Left forelimb (tissue), 1 donor: ENCODE measurements at regions not wholly inside any gene's neighbourhood (a gene's known extent, or its start where the extent isn't known, plus 50 kb on each side); places are given as distances from the start of the nearest gene placed in this dataset.

Experiments used
- DNase-seq: peaks from one replicate; pipeline ENCODE4 v3.0.0-alpha.2; 2018; ENCODE audit warnings: low spot score

- DNase-seq, result no peak
Measured at GRCh38 chr6:44531442-44532015, 144.0 kb downstream of the CDC5L start.

- no peak for DNase-seq
Measured at GRCh38 chr6:44533421-44533820, 145.9 kb downstream of the CDC5L start.

GRCh38 chr6:44534291-44534690 is 146.8 kb downstream of the CDC5L start:
- DNase-seq, result no peak

- peak; percentile 36 for DNase-seq
Measured at GRCh38 chr6:44535446-44535845, 147.9 kb downstream of the CDC5L start.

- DNase-seq, result no peak
Measured at GRCh38 chr6:44535967-44536366, 148.5 kb downstream of the CDC5L start.

GRCh38 chr6:44537306-44538049 is 150.0 kb downstream of the CDC5L start:
- DNase-seq, result no peak

- peak; percentile 41 for DNase-seq
Measured at GRCh38 chr6:44538131-44538806, 150.8 kb downstream of the CDC5L start.

GRCh38 chr6:44538807-44539201 is 151.3 kb downstream of the CDC5L start:
- peak; percentile 20 for DNase-seq

GRCh38 chr6:44539701-44540355 is 152.3 kb downstream of the CDC5L start:
- DNase-seq, result peak; percentile 18

- DNase-seq, result peak; percentile 18
Measured at GRCh38 chr6:44540881-44541280, 153.4 kb downstream of the CDC5L start.

- DNase-seq, result peak; percentile 47
Measured at GRCh38 chr6:44542401-44543116, 155.1 kb downstream of the CDC5L start.

- no peak for DNase-seq
Measured at GRCh38 chr6:44543664-44544063, 156.2 kb downstream of the CDC5L start.

GRCh38 chr6:44545224-44545623 is 157.7 kb downstream of the CDC5L start:
- no peak for DNase-seq

- no peak for DNase-seq
Measured at GRCh38 chr6:44548319-44548718, 160.8 kb downstream of the CDC5L start.

- no peak for DNase-seq
Measured at GRCh38 chr6:44549516-44549915, 162.0 kb downstream of the CDC5L start.

- DNase-seq, result no peak
Measured at GRCh38 chr6:44554194-44554593, 166.7 kb downstream of the CDC5L start.

- DNase-seq, result no peak
Measured at GRCh38 chr6:44554861-44555260, 167.4 kb downstream of the CDC5L start.

GRCh38 chr6:44556046-44556445 is 168.5 kb downstream of the CDC5L start:
- no peak for DNase-seq

GRCh38 chr6:44558024-44558831 is 170.7 kb downstream of the CDC5L start:
- no peak for DNase-seq

- no peak for DNase-seq
Measured at GRCh38 chr6:44558832-44559251, 171.3 kb downstream of the CDC5L start.
